WI38 (cell line): ENCODE measurements at regions not wholly inside any gene's neighbourhood (a gene's known extent, or its start where the extent isn't known, plus 50 kb on each side); places are given as distances from the start of the nearest gene placed in this dataset.

Experiments
- H3K4me3 ChIP-seq: 2 replicates; pipeline ENCODE4 v1.5.1; 2011; ENCODE audit warnings: low read depth, mild to moderate bottlenecking, control low read depth, low read length
- TF ChIP-seq, protein P1 (sequence below): IDR thresholded peaks from 2 replicates; pipeline ENCODE4 v1.5.1; 2012; ENCODE audit warnings: low read depth, mild to moderate bottlenecking, control low read depth, low read length

- TF ChIP-seq, protein P1, sequence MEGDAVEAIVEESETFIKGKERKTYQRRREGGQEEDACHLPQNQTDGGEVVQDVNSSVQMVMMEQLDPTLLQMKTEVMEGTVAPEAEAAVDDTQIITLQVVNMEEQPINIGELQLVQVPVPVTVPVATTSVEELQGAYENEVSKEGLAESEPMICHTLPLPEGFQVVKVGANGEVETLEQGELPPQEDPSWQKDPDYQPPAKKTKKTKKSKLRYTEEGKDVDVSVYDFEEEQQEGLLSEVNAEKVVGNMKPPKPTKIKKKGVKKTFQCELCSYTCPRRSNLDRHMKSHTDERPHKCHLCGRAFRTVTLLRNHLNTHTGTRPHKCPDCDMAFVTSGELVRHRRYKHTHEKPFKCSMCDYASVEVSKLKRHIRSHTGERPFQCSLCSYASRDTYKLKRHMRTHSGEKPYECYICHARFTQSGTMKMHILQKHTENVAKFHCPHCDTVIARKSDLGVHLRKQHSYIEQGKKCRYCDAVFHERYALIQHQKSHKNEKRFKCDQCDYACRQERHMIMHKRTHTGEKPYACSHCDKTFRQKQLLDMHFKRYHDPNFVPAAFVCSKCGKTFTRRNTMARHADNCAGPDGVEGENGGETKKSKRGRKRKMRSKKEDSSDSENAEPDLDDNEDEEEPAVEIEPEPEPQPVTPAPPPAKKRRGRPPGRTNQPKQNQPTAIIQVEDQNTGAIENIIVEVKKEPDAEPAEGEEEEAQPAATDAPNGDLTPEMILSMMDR: no peak
These were observed 76.5 kb upstream of the MED13L start for GRCh38 chr12:116353958-116354357.

DNA sequence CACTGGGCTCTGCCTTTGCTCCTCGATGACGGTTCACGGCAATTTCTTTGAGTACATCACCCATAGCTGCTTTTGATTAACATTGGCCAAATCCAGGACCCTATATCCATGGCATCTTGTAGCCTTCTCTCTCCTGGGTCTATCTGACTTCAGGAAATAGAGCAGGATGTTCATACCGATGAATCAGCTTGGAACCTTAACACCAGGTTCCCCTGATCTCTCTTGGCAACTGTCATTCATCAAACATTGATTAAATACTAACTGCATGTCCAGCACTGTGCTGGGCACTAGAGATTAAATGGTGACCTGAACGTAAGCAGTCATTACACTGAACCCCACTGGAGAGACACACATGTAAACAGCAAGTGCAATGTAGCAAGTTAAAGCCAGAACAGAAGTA lies 77.0 kb upstream of the MED13L start:
- no peak overlapping the region for H3K4me3 ChIP-seq
- TF ChIP-seq, protein P1: no peak

More at GRCh38 chr12:116353958-116354357, 76.5 kb upstream of the MED13L start:
- H3K4me3 ChIP-seq: no peak overlapping the region

DNA sequence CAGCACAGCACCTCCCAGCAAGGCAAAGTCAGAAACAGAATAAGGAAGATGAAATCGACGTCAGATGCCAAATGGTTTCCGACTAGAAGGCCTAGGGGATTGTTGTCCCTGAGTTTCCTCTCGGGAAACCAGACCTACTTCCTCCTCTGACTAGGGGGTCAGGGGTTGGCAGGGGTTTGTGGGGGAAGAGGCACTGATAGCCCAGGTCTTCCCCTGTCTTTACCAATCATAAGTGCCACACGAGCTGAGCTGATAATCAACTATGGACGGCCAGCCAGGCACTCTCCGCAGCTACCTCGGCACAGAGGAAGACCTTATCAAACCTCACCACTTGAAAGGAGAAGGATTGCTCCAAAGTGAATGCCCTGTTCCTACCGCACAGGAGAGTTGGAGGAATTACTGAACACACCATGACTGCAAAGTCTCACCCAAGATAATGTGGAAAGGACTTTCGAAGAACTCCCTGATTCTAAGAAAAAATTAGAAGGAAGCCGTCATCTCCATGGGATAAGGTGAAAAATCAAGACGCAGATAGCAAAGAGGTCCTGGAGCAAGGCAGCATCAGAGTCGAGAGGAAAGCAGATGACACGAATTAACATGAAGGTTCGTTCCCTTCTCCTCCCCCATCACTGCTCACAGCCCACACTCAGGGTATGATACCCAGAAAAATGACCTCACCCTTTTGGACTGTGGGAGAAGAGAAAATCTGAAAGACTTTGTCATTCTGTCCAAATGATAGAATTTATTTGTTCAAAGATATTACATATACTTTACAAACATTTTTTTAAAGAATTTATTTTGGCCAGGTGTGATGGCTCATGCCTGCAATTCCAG lies 77.7 kb upstream of the MED13L start:
- TF ChIP-seq, protein P1: no peak
- no peak overlapping the region for H3K4me3 ChIP-seq

DNA sequence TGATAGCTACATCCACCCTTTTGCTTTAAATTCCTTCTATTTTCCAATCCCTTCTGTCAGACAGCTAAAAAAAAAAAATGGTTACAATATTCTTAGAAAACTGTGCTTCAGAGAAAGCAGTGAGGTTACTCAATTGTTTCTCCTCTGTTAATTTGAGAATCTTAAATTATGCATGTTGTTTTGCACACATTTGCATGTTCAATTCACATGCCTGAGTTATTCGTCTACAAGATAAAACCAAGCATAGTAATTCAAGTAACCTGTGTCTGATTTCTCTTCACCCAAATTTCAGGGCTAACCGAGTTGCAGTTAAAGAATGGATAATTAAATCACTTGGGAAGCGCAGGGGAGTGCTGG lies 81.0 kb upstream of the MED13L start:
- peak overlapping the region; percentile 29 for H3K4me3 ChIP-seq
- TF ChIP-seq, protein P1: no peak

- H3K4me3 ChIP-seq: peak overlapping the region; percentile 29
- TF ChIP-seq, protein P1: no peak
These were observed 81.6 kb upstream of the MED13L start for GRCh38 chr12:116358893-116359761.

DNA sequence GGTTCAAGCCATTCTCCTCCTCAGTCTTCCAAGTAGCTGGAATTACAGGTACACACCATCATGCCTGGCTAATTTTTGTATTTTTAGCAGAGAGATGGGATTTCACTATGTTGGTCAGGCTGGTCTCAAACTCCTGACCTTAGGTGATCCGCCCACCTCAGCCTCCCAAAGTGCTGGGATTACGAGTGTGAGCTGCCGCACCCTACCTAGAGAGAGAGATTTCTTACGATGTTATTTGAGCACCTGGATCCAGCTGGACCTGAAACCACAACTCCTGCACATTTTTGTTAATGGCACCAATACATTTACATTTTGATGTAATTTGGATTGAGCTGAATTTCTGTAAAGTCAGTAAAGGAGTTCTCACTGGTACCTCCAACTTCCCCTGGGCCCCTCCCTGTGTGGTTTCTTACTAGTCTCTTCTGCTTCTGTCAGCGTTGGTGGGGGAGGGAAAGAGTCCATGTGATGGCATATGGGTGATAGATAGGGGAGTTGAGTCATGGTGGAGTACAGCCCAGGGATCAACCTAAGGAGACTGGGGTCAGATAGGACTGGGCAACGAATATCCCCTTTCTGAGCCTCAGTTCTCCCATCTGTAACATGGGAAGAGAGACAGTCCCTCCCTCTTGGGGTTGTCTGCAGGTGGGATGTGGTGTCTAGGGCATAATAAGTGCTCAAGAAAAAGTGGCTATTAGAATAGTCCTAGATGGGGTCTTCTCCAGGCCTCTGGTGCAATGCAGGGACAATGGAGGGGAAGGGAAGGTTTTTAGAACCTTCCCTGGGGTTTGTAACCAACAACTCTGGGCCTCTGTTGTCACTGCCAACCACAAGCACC lies 83.3 kb upstream of the MED13L start:
- H3K4me3 ChIP-seq: no peak overlapping the region
- TF ChIP-seq, protein P1: no peak
